ENCODE measurements at regions not wholly inside any gene's neighbourhood (a gene's known extent, or its start where the extent isn't known, plus 50 kb on each side); places are given as distances from the start of the nearest gene placed in this dataset.

DNA sequence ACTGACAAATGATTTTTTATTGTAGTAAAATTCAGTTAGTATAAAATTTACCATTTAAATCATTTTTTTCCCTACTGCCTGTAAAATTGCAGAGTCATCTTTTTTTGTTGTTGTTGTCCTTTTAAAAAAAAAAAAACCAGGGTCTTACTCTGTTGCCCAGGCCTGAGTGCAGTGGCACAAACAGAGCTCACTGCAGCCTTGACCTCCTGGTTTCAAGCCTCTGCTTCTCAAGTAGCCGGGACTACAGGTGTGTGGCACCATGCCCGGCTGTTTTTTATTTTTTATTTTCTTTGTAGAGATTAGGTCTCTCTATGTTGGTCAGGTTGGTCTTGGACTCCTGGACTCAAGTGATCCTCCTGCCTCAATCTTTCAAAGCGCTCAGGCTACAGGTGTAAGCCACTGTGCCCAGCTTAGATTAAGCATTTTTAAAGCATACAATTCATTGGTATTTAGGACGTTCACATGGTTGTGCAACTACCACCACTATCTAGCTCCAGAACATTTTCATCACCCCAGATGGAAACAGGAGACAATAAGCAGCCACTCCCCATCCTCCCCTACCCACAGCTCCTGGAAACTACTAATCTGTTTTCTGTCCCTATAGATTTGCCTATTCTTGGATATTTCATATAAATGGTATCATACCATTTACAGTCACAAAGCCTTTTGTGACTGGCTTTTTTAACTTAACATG, 59.7 kb upstream of the PGRMC2 start:
- DNase-seq: no peak

DNA sequence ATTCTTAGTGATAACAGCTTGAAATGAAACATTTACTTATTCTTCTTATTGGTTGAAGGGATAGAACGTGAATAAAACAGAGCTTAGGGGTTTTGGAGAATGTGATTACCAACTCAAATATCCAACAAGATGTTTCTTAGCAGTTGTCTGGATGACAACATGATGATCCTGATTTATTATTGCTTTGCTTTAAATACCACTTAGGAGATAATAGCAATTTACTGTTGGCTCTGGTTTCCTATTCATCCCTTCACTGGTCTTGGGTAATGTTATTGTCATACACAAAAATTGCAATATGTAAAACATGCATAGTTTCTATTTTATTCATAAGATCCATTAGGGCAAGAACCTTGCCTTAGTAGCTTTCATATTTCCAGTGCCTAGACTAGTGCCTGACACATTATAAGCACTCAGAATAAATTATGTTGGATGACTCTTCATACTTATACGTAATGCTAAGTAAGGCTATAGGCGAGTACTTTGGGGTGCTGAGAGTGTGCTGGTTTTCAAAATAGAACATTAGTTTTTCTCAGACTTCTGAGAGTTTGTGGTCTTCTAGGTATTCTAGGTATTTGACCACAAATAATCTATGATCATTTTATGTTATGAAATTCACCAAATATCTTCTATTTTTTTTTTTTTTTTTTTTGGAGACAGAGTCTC, 58.6 kb upstream of the PGRMC2 start:
- DNase-seq: no peak

DNA sequence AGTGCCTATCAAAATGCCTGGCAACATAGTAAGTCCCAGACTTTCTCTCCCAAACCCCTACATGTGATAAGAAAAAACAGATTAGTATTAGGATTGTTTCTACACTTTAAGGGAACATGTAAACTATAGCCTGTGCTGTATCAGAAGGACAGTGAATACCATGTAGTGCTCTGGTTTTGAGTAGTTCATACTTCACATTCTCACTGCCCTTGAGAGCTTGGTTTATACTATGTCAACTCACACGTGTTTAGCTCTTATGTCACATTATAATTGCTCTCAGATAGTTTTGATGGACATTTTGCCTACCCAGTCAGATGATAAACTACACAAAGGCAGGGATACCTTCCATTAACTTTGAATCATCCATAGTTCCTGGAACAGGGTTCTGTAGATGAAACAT, 58.0 kb upstream of the PGRMC2 start:
- no peak for DNase-seq

DNA sequence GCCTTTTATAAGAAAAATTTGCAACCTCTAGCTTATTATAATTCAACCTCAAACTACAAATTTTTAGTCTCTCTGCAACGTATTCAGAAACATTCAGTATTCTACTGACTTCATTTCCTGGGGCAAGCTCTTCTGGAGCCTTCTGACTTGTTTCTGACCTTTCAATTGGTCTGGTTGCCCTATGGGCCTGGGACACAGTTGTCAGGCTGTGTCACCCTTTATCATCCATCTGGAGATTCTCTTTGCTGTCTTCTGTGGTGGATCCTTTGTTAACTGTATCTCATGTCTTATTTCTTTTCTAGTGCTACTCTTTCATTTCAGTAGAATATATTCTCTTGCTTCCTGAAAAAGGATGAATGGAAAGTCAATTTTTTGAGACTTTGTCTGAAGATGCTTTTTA, 55.1 kb upstream of the PGRMC2 start:
- DNase-seq: no peak

DNA sequence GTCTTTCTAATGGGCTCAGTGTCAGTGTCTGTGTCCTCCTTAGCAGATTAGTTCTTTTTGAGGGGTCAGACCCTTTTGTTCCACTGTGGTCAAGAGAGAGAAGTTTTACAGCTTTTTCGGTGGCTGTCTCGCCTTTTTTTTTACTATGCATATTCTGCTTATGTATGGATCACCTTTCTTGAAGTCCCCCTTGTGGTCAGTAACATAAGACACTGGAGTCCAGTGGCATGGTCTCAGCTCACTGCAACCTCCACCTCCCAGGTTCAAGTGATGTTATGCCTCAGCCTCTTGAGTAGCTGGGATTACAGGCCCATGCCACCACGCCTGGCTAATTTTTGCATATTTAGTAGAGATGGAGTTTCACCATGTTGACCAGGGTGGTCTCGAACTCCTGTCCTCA, 54.0 kb upstream of the PGRMC2 start:
- DNase-seq: no peak

DNA sequence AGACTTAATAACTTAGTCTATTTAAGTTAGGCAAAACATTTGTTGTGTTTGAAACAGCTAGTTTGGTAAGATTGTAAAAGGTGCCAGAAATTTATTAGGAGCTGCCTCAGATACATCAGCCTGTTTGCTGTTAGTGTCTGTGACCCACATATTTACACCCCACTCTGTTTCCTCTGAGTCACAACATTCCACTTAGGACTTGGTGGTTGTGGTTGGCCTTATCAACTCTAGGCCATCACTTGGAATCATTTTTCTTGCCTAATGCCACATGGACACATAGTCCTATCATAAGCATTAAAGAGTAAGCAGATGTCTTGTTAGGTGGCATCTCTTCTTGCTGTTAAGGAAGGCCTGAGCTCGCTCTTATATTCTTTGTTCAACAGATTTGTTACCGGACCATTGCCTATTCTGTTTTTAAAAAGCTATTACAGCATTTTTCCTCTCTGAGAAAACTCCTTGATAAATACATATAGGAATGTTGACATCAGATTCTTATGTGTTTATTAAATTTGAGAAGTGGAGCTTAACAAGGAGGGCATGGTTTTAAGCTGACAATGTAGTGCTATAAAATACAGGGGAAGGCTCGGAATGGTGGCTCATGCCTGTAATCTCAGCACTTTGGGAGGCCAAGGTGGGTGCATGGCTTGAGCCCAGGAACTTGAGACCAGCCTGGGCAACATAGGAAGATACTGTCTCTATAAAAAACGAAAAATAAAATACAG, 51.2 kb upstream of the PGRMC2 start:
- no peak for DNase-seq

DNA sequence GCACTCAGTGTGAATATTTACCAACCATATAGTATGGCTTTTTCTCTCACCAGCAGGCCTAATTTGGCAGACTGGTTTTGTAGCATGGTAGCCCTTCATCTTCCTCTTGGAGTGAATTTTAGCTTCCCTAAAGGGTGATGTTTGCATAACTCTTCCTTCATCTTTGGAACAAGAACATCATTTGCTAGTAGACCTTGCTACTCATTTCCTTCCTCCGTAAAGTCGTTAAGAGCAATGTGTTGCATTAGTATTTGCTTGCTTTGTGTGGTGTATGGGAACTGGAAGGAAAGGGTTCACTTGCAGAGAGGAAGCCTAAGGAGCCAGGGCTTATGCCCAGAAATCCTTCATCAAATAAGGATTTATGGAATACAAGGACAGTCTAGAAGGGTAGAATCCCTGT, 50.2 kb upstream of the PGRMC2 start:
- no peak for DNase-seq
